Prostate gland (tissue), 2 donors: ENCODE measurements at regions not wholly inside any gene's neighbourhood (a gene's known extent, or its start where the extent isn't known, plus 50 kb on each side); places are given as distances from the start of the nearest gene placed in this dataset.
"Not testable (repeated sequence)": the region's sequence is repeated elsewhere in the genome, so short reads cannot be mapped to it uniquely, and the experiment has no call there.

ENCODE experiments used
- DNase-seq: peaks from one replicate; pipeline ENCODE4 v3.0.0-alpha.2; 2019; ENCODE audit warnings: low spot score
- H3K27ac ChIP-seq, 2 donors: fragments of 200-600 bp; sonication (generic); 2 replicates each; pipeline ENCODE4 v1.5.1; 2017 to 2019
- H3K27me3 ChIP-seq: fragments of 200-600 bp; sonication (generic); replicated peaks from 2 replicates; pipeline ENCODE4 v1.5.1; 2019; ENCODE audit not compliant: insufficient read depth
- H3K36me3 ChIP-seq, 2 donors: fragments of 200-600 bp; sonication (generic); 1 replicate in 1 of 2; 2 replicates in 1 of 2; pipeline versions ENCODE4 v1.5.1 to v1.8.1; 2017 to 2019
- H3K4me1 ChIP-seq: fragments of 200-600 bp; sonication (generic); replicated peaks from 2 replicates; pipeline ENCODE4 v1.5.1; 2019
- H3K4me3 ChIP-seq, 2 donors: fragments of 200-600 bp; sonication (generic); 2 replicates each; pipeline ENCODE4 v1.5.1; 2017 to 2019
- H3K9me3 ChIP-seq: fragments of 200-600 bp; sonication (generic); 2 replicates; pipeline ENCODE4 v1.5.1; 2017
- POLR2A ChIP-seq: fragments of 450-650 bp; IDR thresholded peaks from one replicate; pipeline ENCODE4 v1.6.1; 2016; ENCODE audit warnings: antibody characterized with exemption, mild to moderate bottlenecking
- POLR2AphosphoS5 ChIP-seq: sonication (generic); formaldehyde crosslinking; IDR thresholded peaks from one replicate; pipeline ENCODE4 v1.6.1; 2017; ENCODE audit warnings: antibody characterized with exemption
- WGBS: methylation state at CpG from one replicate; pipeline ENCODE4 v1.1.5; 2018; 5-methylcytosine and 5-hydroxymethylcytosine counted together
- intact Hi-C: fragments of 100-400 bp; cut with DNase I; formaldehyde crosslinking; loops from one replicate; pipeline ENCODE4 v1.14.2; 2022
- TF ChIP-seq, protein P1 (sequence below), 4 experiments: fragments of 200-600 bp in 2 of 4; fragments of 450-650 bp in 2 of 4; sonication (generic) in 2 of 4; IDR thresholded peaks; 1 replicate in 3 of 4; 2 replicates in 1 of 4; pipeline ENCODE4 v1.5.1; 2016 to 2019; ENCODE audit warnings: antibody characterized with exemption in 4 of 4, mild to moderate bottlenecking in 2 of 4, moderate library complexity in 2 of 4

DNA sequence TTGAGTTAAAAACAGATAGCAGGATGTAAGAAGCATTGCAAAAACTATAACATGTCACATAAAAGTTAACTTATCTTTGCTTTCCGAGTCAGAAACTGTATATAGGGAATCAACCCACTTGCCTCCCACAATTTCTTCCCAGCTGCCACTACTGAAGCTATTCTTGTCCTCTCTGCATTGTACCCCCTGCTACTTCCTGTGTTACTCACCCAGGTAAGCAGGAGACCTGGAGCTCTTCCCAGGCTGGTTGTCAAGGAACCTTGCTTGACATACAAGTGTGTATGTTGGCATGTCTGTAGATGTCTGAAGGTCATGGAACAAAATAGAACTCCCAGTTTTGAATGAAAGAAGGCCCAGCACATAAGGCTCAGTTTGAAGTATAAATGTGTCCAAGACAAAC, 74.3 kb upstream of the LRRC4C start:
- intact Hi-C loops, result no loop called here
- 34% methylated on average over 1 of the region's 1 CpG for WGBS
- TF ChIP-seq, protein P1, sequence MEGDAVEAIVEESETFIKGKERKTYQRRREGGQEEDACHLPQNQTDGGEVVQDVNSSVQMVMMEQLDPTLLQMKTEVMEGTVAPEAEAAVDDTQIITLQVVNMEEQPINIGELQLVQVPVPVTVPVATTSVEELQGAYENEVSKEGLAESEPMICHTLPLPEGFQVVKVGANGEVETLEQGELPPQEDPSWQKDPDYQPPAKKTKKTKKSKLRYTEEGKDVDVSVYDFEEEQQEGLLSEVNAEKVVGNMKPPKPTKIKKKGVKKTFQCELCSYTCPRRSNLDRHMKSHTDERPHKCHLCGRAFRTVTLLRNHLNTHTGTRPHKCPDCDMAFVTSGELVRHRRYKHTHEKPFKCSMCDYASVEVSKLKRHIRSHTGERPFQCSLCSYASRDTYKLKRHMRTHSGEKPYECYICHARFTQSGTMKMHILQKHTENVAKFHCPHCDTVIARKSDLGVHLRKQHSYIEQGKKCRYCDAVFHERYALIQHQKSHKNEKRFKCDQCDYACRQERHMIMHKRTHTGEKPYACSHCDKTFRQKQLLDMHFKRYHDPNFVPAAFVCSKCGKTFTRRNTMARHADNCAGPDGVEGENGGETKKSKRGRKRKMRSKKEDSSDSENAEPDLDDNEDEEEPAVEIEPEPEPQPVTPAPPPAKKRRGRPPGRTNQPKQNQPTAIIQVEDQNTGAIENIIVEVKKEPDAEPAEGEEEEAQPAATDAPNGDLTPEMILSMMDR (IDR thresholded peaks at IDR 0.05), result no peak
- TF ChIP-seq POLR2A, result no peak
- no peak for TF ChIP-seq POLR2AphosphoS5
- Histone ChIP-seq H3K27ac (no peak overlapping the region), H3K9me3 (no peaks in the 10 kb centered on the region), H3K4me1 (no peaks in the 10 kb centered on the region), H3K27me3 (no peaks in the 10 kb centered on the region), H3K36me3 (no peaks in the 10 kb centered on the region), H3K4me3 (no peak overlapping the region)
- DNase-seq, result no peak

DNA sequence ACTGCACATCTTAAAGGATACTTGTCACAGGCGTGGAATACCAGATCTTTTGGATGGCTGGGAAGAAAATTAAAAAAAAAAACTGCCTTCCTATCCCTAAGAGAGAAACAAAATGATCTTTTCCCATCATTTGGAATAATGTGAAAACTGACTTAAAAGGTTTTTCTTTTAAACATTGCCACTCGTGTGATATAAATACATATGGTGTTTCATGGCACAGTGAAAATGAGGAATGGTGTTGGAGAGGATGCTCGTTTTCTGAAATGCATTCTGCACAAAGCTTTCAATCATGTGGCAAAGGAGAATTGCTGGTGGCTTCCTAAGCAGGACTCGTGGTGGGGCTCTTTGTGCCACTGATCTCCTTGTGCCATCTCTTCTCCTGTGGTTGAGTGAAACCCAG, 74.9 kb upstream of the LRRC4C start:
- 72% methylated on average over 4 of the region's 4 CpGs for WGBS
- no peaks in the 10 kb centered on the region for H3K27me3 ChIP-seq
- intact Hi-C loops, result no loop called here
- H3K27ac ChIP-seq, result no peak overlapping the region
- no peak overlapping the region for H3K4me3 ChIP-seq
- H3K9me3 ChIP-seq, result no peaks in the 10 kb centered on the region
- H3K4me1 ChIP-seq, result no peaks in the 10 kb centered on the region
- no peaks in the 10 kb centered on the region for H3K36me3 ChIP-seq
- DNase-seq, result no peak
- TF ChIP-seq, protein P1 (IDR thresholded peaks at IDR 0.05), result no peak
- no peak for TF ChIP-seq POLR2A
- no peak for TF ChIP-seq POLR2AphosphoS5

DNA sequence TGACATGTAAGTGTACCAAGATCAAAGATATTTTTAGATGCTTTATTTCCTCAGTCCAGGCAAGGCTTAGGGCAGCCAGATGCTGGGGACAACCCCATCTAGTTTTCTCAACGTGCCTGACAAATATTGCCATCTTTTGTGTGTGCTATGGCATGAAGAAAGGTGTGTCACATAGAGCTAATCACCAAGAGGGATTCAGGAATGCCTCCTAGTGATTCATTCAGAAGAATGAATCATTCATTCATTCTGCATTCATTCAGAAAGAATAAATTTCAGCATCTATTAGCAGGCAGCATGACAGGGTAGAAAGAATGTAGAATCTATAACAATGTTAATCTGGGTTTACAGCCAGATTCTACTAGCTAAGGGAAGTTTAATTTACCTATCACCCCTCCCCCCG, 75.4 kb upstream of the LRRC4C start:
- Histone ChIP-seq H3K9me3 (no peaks in the 10 kb centered on the region), H3K27me3 (no peaks in the 10 kb centered on the region), H3K4me3 (no peak overlapping the region), H3K36me3 (no peaks in the 10 kb centered on the region), H3K27ac (no peak overlapping the region), H3K4me1 (no peaks in the 10 kb centered on the region)
- TF ChIP-seq, protein P1 (IDR thresholded peaks at IDR 0.05), result no peak
- TF ChIP-seq POLR2A, result no peak
- no peak for TF ChIP-seq POLR2AphosphoS5
- 74% methylated on average over 2 of the region's 2 CpGs for WGBS
- intact Hi-C loops, result no loop called here
- no peak for DNase-seq

DNA sequence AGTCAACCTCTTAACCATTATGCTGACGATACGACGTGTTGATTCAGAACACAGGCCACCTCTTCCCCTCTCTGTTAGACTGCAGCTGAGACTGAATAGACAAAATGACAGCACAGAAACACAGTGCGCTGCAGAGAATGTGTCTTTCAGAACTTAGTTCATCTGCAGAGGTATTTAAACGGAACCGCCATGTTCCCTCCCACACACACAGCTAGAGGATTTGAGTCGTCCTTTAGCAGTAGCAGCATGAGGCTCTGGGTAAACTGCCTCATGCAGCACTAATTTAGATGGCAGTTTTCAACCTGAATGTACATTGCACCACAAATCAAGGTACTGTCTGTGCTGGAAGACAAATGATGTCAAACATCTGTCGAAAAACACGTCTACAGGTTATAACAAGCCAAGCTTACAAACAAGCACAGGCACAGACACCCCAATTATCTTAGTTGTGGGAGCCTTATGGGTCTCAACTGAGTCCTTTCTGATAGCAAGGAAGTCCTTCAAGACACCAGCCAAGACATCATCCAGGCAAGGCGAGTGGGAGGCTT, 76.6 kb upstream of the LRRC4C start:
- intact Hi-C loops, result no loop called here
- no peak for DNase-seq
- no peak for TF ChIP-seq POLR2AphosphoS5
- TF ChIP-seq, protein P1 (IDR thresholded peaks at IDR 0.05), result no peak
- no peak for TF ChIP-seq POLR2A
- H3K27ac ChIP-seq, result no peak overlapping the region
- 77% methylated on average over 10 of the region's 10 CpGs for WGBS
- no peak overlapping the region for H3K4me3 ChIP-seq
- no peaks in the 10 kb centered on the region for H3K4me1 ChIP-seq
- no peaks in the 10 kb centered on the region for H3K36me3 ChIP-seq
- H3K27me3 ChIP-seq, result no peaks in the 10 kb centered on the region
- no peaks in the 10 kb centered on the region for H3K9me3 ChIP-seq

DNA sequence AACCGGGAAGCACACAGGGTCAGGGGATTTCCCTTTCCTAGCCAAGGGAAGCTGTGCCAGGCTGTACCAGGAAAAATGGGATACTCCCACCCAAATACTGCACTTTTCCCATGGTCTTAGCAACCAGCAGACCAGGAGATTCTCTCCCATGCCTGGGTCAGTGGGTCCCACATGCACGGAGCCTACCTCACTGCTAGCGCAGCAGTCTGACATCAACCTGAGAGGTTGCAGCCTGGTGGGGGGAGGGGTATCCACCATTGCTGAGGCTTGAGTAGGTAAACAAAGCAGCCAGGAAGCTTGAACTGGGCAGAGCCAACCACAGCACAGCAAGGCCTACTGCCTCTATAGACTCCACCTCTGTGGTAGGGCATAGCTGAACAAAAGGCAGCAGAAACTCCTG, 85.5 kb upstream of the LRRC4C start:
- intact Hi-C loops, H3K27me3 ChIP-seq, H3K4me1 ChIP-seq, H3K36me3 ChIP-seq, H3K9me3 ChIP-seq, DNase-seq, H3K27ac ChIP-seq, H3K4me3 ChIP-seq: not testable (repeated sequence)
- 93% methylated on average over 3 of the region's 3 CpGs for WGBS
